ENCODE measurements at regions not wholly inside any gene's neighbourhood (a gene's known extent, or its start where the extent isn't known, plus 50 kb on each side); places are given as distances from the start of the nearest gene placed in this dataset.

- no peak for DNase-seq (ENCODE audit: insufficient read length, low spot score)
- FAIRE-seq, result peak; percentile 74
- TF ChIP-seq POLR2A (IDR thresholded peaks at IDR 0.05; ENCODE audit: low read depth, low read length), result no peak
These were observed 1304.5 kb downstream of the AACS start for GRCh38 chr12:126369487-126370463.

- no peak for TF ChIP-seq POLR2A (IDR thresholded peaks at IDR 0.05; ENCODE audit: low read depth, low read length)
- FAIRE-seq (no peak), DNase-seq (ENCODE audit: insufficient read length, low spot score) (no peak)
These were observed 1318.3 kb downstream of the AACS start for GRCh38 chr12:126383506-126383905.

- no peak for FAIRE-seq
- no peak for TF ChIP-seq POLR2A (IDR thresholded peaks at IDR 0.05; ENCODE audit: low read depth, low read length)
- no peak for DNase-seq (ENCODE audit: insufficient read length, low spot score)
These were observed 1318.9 kb downstream of the AACS start for GRCh38 chr12:126384026-126384564.

GRCh38 chr12:126385785-126386184 is 1320.5 kb downstream of the AACS start:
- FAIRE-seq (peak; percentile 50), DNase-seq (ENCODE audit: insufficient read length, low spot score) (no peak)
- no peak for TF ChIP-seq POLR2A (IDR thresholded peaks at IDR 0.05; ENCODE audit: low read depth, low read length)

GRCh38 chr12:126389220-126389841 is 1324.1 kb downstream of the AACS start:
- peak; percentile 12 for DNase-seq (ENCODE audit: insufficient read length, low spot score)
- no peak for TF ChIP-seq POLR2A (IDR thresholded peaks at IDR 0.05; ENCODE audit: low read depth, low read length)
- peak; percentile 75 for FAIRE-seq

GRCh38 chr12:126389961-126390360 is 1324.7 kb downstream of the AACS start:
- TF ChIP-seq POLR2A (IDR thresholded peaks at IDR 0.05; ENCODE audit: low read depth, low read length), result no peak
- no peak for FAIRE-seq
- no peak for DNase-seq (ENCODE audit: insufficient read length, low spot score)

- FAIRE-seq (no peak), DNase-seq (ENCODE audit: insufficient read length, low spot score) (no peak)
- no peak for TF ChIP-seq POLR2A (IDR thresholded peaks at IDR 0.05; ENCODE audit: low read depth, low read length)
These were observed 1325.8 kb downstream of the AACS start for GRCh38 chr12:126390969-126391566.

GRCh38 chr12:126396536-126396935 is 1331.3 kb downstream of the AACS start:
- no peak for TF ChIP-seq POLR2A (IDR thresholded peaks at IDR 0.05; ENCODE audit: low read depth, low read length)
- no peak for DNase-seq (ENCODE audit: insufficient read length, low spot score)
- no peak for FAIRE-seq

- DNase-seq (ENCODE audit: insufficient read length, low spot score) (no peak), FAIRE-seq (no peak)
- TF ChIP-seq POLR2A (IDR thresholded peaks at IDR 0.05; ENCODE audit: low read depth, low read length), result no peak
These were observed 1331.9 kb downstream of the AACS start for GRCh38 chr12:126397071-126397581.

GRCh38 chr12:126397660-126398059 is 1332.4 kb downstream of the AACS start:
- no peak for FAIRE-seq
- no peak for DNase-seq (ENCODE audit: insufficient read length, low spot score)
- no peak for TF ChIP-seq POLR2A (IDR thresholded peaks at IDR 0.05; ENCODE audit: low read depth, low read length)

- no peak for FAIRE-seq
- no peak for DNase-seq (ENCODE audit: insufficient read length, low spot score)
- TF ChIP-seq POLR2A (IDR thresholded peaks at IDR 0.05; ENCODE audit: low read depth, low read length), result no peak
These were observed 1335.6 kb downstream of the AACS start for GRCh38 chr12:126400831-126401230.

- TF ChIP-seq POLR2A (IDR thresholded peaks at IDR 0.05; ENCODE audit: low read depth, low read length), result no peak
- FAIRE-seq (no peak), DNase-seq (ENCODE audit: insufficient read length, low spot score) (no peak)
These were observed 1339.2 kb downstream of the AACS start for GRCh38 chr12:126404293-126404881.

GRCh38 chr12:126418400-126418799 is 1353.2 kb downstream of the AACS start:
- FAIRE-seq, result no peak
- TF ChIP-seq POLR2A (IDR thresholded peaks at IDR 0.05; ENCODE audit: low read depth, low read length), result no peak
- DNase-seq (ENCODE audit: insufficient read length, low spot score), result no peak

Data from H54 (cell line).